Bronchial epithelial cell (primary cell): ENCODE measurements at regions not wholly inside any gene's neighbourhood (a gene's known extent, or its start where the extent isn't known, plus 50 kb on each side); places are given as distances from the start of the nearest gene placed in this dataset.

Source experiments
- DNase-seq: peaks from one replicate; pipeline ENCODE4 v3.0.0-alpha.2; 2010; ENCODE audit warnings: low read depth
- FAIRE-seq: peaks from 2 replicates; lab custom pipeline; 2011; peaks lifted over from hg19 to GRCh38; lab: Jason Lieb, UNC
- H3K27me3 ChIP-seq: 2 replicates; pipeline ENCODE4 v1.5.1; 2011; ENCODE audit warnings: low read length; ENCODE audit not compliant: control insufficient read depth, insufficient read depth
- H3K36me3 ChIP-seq: 2 replicates; pipeline ENCODE4 v1.5.1; 2011; ENCODE audit warnings: low read length; ENCODE audit not compliant: control insufficient read depth, insufficient read depth
- H3K4me3 ChIP-seq: 2 replicates; pipeline ENCODE4 v1.5.1; 2011; ENCODE audit warnings: mild to moderate bottlenecking, low read depth, low read length, control low read depth
- TF ChIP-seq, protein P1 (sequence below): IDR thresholded peaks from 2 replicates; pipeline ENCODE4 v1.5.1; 2011; ENCODE audit warnings: mild to moderate bottlenecking, moderate library complexity, low read length, control low read depth, inconsistent platforms; ENCODE audit not compliant: insufficient read depth, severe bottlenecking

GRCh38 chr20:11585752-11586352 is 331.8 kb upstream of the BTBD3 start:
- Histone ChIP-seq H3K4me3 (no peak overlapping the region), H3K36me3 (no peaks in the 10 kb centered on the region), H3K27me3 (no peaks in the 10 kb centered on the region)
- TF ChIP-seq, protein P1, sequence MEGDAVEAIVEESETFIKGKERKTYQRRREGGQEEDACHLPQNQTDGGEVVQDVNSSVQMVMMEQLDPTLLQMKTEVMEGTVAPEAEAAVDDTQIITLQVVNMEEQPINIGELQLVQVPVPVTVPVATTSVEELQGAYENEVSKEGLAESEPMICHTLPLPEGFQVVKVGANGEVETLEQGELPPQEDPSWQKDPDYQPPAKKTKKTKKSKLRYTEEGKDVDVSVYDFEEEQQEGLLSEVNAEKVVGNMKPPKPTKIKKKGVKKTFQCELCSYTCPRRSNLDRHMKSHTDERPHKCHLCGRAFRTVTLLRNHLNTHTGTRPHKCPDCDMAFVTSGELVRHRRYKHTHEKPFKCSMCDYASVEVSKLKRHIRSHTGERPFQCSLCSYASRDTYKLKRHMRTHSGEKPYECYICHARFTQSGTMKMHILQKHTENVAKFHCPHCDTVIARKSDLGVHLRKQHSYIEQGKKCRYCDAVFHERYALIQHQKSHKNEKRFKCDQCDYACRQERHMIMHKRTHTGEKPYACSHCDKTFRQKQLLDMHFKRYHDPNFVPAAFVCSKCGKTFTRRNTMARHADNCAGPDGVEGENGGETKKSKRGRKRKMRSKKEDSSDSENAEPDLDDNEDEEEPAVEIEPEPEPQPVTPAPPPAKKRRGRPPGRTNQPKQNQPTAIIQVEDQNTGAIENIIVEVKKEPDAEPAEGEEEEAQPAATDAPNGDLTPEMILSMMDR, result peak; percentile 34
- FAIRE-seq, result peak; percentile 7
- peak; percentile 27 for DNase-seq

DNA sequence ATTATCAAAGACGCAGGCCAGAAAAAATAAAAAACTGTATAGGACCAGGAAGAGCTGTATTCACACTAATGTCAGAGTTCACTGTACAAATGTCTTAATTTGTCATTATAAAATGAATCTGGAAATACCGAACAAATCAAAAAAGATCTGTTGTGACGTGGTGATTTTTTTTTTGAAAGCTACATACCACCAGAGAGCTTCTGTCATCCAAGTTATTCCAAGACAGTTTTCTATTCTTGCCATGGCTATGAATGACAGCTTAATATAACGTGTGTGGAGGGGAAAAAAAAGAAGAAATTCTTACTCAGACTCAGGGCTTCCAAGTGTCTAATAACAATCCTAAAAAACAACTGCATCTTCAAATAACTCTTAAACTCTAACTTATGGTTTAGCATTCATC is 328.8 kb upstream of the BTBD3 start:
- TF ChIP-seq, protein P1, result no peak
- FAIRE-seq (no peak), DNase-seq (no peak)
- Histone ChIP-seq H3K27me3 (no peaks in the 10 kb centered on the region), H3K4me3 (no peak overlapping the region), H3K36me3 (no peaks in the 10 kb centered on the region)

GRCh38 chr20:11591965-11592364 is 325.7 kb upstream of the BTBD3 start:
- no peak overlapping the region for H3K4me3 ChIP-seq
- H3K36me3 ChIP-seq, result no peaks in the 10 kb centered on the region
- no peak for FAIRE-seq
- no peak for DNase-seq
- TF ChIP-seq, protein P1, result no peak
- no peaks in the 10 kb centered on the region for H3K27me3 ChIP-seq

DNA sequence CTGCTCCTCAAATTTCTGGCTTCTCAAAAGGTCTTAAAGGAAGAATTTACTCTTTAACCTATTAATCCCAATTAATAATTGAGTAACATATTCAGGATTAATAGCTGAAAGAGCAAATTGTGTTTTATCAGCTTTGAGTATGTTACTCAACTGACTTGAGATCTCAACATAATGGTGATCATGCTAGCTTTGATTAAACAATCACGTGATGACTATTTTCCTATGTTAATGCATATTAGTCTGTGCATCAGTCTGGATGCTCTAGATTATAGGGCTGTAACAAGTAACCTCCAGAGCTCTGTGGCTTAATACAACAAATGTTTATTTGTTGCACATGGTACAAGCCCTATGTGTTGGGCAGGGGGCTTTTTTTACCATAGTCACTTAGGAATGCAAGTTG is 313.4 kb upstream of the BTBD3 start:
- DNase-seq (no peak), FAIRE-seq (no peak)
- Histone ChIP-seq H3K27me3 (no peaks in the 10 kb centered on the region), H3K4me3 (no peak overlapping the region), H3K36me3 (no peaks in the 10 kb centered on the region)
- TF ChIP-seq, protein P1, result no peak

DNA sequence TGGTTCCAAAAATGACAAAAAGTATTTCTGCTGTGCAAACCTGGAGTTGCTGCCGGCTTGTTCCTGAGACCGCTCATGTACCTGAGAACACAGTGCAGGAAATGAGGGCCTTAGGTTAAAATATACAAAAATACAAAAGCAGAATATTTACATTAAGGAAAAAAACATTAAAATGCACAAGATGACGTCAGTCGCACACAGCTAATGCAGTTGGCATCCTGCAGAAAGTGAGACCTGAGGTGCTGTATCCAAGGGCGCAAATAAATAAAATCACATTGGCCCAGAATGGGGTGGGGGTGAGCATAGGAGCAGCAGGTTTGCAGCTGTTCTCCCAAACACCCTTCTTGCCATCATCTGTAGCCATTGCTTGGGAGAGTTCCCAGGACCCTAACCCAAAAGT is 310.6 kb upstream of the BTBD3 start:
- no peak overlapping the region for H3K4me3 ChIP-seq
- no peaks in the 10 kb centered on the region for H3K36me3 ChIP-seq
- TF ChIP-seq, protein P1, result no peak
- H3K27me3 ChIP-seq, result no peaks in the 10 kb centered on the region
- FAIRE-seq, result no peak
- no peak for DNase-seq

- FAIRE-seq, result no peak
- TF ChIP-seq, protein P1, result no peak
- H3K4me3 ChIP-seq, result no peak overlapping the region
- no peaks in the 10 kb centered on the region for H3K36me3 ChIP-seq
- no peak for DNase-seq
- no peaks in the 10 kb centered on the region for H3K27me3 ChIP-seq
Observed at GRCh38 chr20:11608736-11609135, 309.0 kb upstream of the BTBD3 start.
